ENCODE measurements at regions not wholly inside any gene's neighbourhood (a gene's known extent, or its start where the extent isn't known, plus 50 kb on each side); places are given as distances from the start of the nearest gene placed in this dataset.
A peak's percentile ranks its signal among the peaks of the same experiment; 100 is the strongest.
"Not testable (repeated sequence)": the region's sequence is repeated elsewhere in the genome, so short reads cannot be mapped to it uniquely, and the experiment has no call there.

- H3K9me2 ChIP-seq, result no peaks in the 10 kb centered on the region
- no peaks in the 10 kb centered on the region for H3K79me2 ChIP-seq (ENCODE audit: insufficient read depth)
- H2AFZ ChIP-seq (ENCODE audit: low read depth), result no peak overlapping the region
- no peaks in the 10 kb centered on the region for H3K9me3 ChIP-seq
- H3K27ac ChIP-seq (ENCODE audit: low read depth in 2 of 2, low read length in 1 of 2), result no peak overlapping the region
- TF ChIP-seq GATA2 (CRISPR knock-in tag; IDR thresholded peaks at IDR 0.05), result no peak
- TF ChIP-seq TCF12 (IDR thresholded peaks at IDR 0.05), result peak; percentile 28; the same call in 1 of the 2 replicates
- TF ChIP-seq CHD2 (IDR thresholded peaks at IDR 0.05; ENCODE audit: low read length, partially characterized antibody), result no peak
- TF ChIP-seq JUND (IDR thresholded peaks at IDR 0.05), result peak; percentile 64; the same call in 1 of the 2 replicates
- TF ChIP-seq ELF1 (IDR thresholded peaks at IDR 0.05), result no peak
- TF ChIP-seq PBX3 (IDR thresholded peaks at IDR 0.05), result peak; percentile 87
- peak; percentile 72; the same call in 1 of the 2 replicates for TF ChIP-seq FOSL2 (IDR thresholded peaks at IDR 0.05; ENCODE audit: borderline replicate concordance, low read depth)
- TF ChIP-seq, protein P1, sequence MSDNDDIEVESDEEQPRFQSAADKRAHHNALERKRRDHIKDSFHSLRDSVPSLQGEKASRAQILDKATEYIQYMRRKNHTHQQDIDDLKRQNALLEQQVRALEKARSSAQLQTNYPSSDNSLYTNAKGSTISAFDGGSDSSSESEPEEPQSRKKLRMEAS (IDR thresholded peaks at IDR 0.05; ENCODE audit: low read depth), result peak; percentile 16; the same call in 1 of the 2 replicates
- TF ChIP-seq NRF1 (IDR thresholded peaks at IDR 0.05; ENCODE audit: low read depth, low read length), result no peak
- TF ChIP-seq NFIC (IDR thresholded peaks at IDR 0.05; ENCODE audit: borderline replicate concordance), result peak; percentile 21; the same call in 1 of the 2 replicates
- no peak overlapping the region for H3K9ac ChIP-seq
- H3F3A ChIP-seq (replicated peaks; ENCODE audit: insufficient read depth), result peaks cover 14% of the 10 kb centered on the region
- WGBS (ENCODE audit: low lambda C conversion rate), result 67% methylated on average over 1 of the region's 1 CpG
- no peaks in the 10 kb centered on the region for H4K20me1 ChIP-seq (ENCODE audit: insufficient read depth)
- H3K4me2 ChIP-seq, result no peak overlapping the region
- no peak overlapping the region for H3K4me3 ChIP-seq (ENCODE audit: low read depth in 2 of 2, low read length in 1 of 2)
- POLR2A ChIA-PET, result no interaction called here
- DNase-seq, result no peak
- H3K4me1 ChIP-seq (ENCODE audit: control insufficient read depth in 1 of 2, insufficient read depth in 2 of 2, low read depth in 1 of 2, low read length in 1 of 2), result peaks cover 0 to 9% of the 10 kb centered on the region in 2 experiments; a peak in 3 of 4 replicates
- CTCF ChIA-PET, result no interaction called here
- no peaks in the 10 kb centered on the region for H3K36me3 ChIP-seq (replicated peaks in 1 of 2; ENCODE audit: control insufficient read depth in 1 of 2, insufficient read depth in 2 of 2, low read length in 1 of 2)
- H3K27me3 ChIP-seq (ENCODE audit: insufficient read depth), result no peaks in the 10 kb centered on the region
These were observed 192.2 kb downstream of the TPBG start for GRCh38 chr6:82555801-82556200.

GRCh38 chr6:82558531-82558930 lies 194.9 kb downstream of the TPBG start:
- H4K20me1 ChIP-seq (ENCODE audit: insufficient read depth); DNase-seq; H3K36me3 ChIP-seq (replicated peaks in 1 of 2; ENCODE audit: control insufficient read depth in 1 of 2, insufficient read depth in 2 of 2, low read length in 1 of 2); H2AFZ ChIP-seq (ENCODE audit: low read depth); H3K27ac ChIP-seq (ENCODE audit: low read depth in 2 of 2, low read length in 1 of 2); POLR2A ChIA-PET; H3K4me1 ChIP-seq (ENCODE audit: control insufficient read depth in 1 of 2, insufficient read depth in 2 of 2, low read depth in 1 of 2, low read length in 1 of 2); H3K79me2 ChIP-seq (ENCODE audit: insufficient read depth); CTCF ChIA-PET; H3K4me3 ChIP-seq (ENCODE audit: low read depth in 2 of 2, low read length in 1 of 2); H3K27me3 ChIP-seq (ENCODE audit: insufficient read depth); H3K4me2 ChIP-seq; H3K9ac ChIP-seq; H3K9me3 ChIP-seq; H3K9me2 ChIP-seq: not testable (repeated sequence)
- WGBS (ENCODE audit: low lambda C conversion rate), result 96% methylated on average over 17 of the region's 20 CpGs
- peaks cover 11% of the 10 kb centered on the region for H3F3A ChIP-seq (replicated peaks; ENCODE audit: insufficient read depth)

GRCh38 chr6:82567621-82568020 lies 204.0 kb downstream of the TPBG start:
- Histone ChIP-seq H3K9me3 (no peaks in the 10 kb centered on the region), H3K36me3 (replicated peaks in 1 of 2; ENCODE audit: control insufficient read depth in 1 of 2, insufficient read depth in 2 of 2, low read length in 1 of 2) (no peaks in the 10 kb centered on the region), H3F3A (replicated peaks; ENCODE audit: insufficient read depth) (no peaks in the 10 kb centered on the region), H3K4me3 (ENCODE audit: low read depth in 2 of 2, low read length in 1 of 2) (no peak overlapping the region), H3K9me2 (no peaks in the 10 kb centered on the region), H3K4me2 (no peak overlapping the region), H3K9ac (no peak overlapping the region), H2AFZ (ENCODE audit: low read depth) (no peak overlapping the region), H3K27me3 (ENCODE audit: insufficient read depth) (no peaks in the 10 kb centered on the region), H3K79me2 (ENCODE audit: insufficient read depth) (no peaks in the 10 kb centered on the region), H4K20me1 (ENCODE audit: insufficient read depth) (no peaks in the 10 kb centered on the region), H3K4me1 (ENCODE audit: control insufficient read depth in 1 of 2, insufficient read depth in 2 of 2, low read depth in 1 of 2, low read length in 1 of 2) (peaks cover 0 to 3% of the 10 kb centered on the region in 2 experiments; a peak in 2 of 4 replicates), H3K27ac (ENCODE audit: low read depth in 2 of 2, low read length in 1 of 2) (no peak overlapping the region)
- TF ChIP-seq MEF2A (IDR thresholded peaks at IDR 0.05; ENCODE audit: borderline replicate concordance, low read depth) (no peak), RAD21 (IDR thresholded peaks at IDR 0.05; ENCODE audit: low read length) (no peak)
- CTCF ChIA-PET, result interaction anchor here (0.6 kb wide), 1 partner anchor 463 kb away, joined by 3 read pairs; no protein-coding TSS in a partner anchor
- no peak for DNase-seq
- WGBS (ENCODE audit: low lambda C conversion rate), result 43% methylated on average over 1 of the region's 1 CpG
- POLR2A ChIA-PET, result no interaction called here

Measured in SK-N-SH (cell line).